Fibroblast of pulmonary artery (primary cell): ENCODE measurements at regions not wholly inside any gene's neighbourhood (a gene's known extent, or its start where the extent isn't known, plus 50 kb on each side); places are given as distances from the start of the nearest gene placed in this dataset.

ENCODE experiments used
- DNase-seq: peaks from one replicate; pipeline ENCODE4 v3.0.0-alpha.2; 2010; ENCODE audit warnings: low read depth
- H3K4me3 ChIP-seq: replicated peaks from 2 replicates; pipeline ENCODE4 v1.5.1; 2011; ENCODE audit warnings: low read depth, mild to moderate bottlenecking, control low read depth, low read length, moderate library complexity
- CTCF ChIP-seq: IDR thresholded peaks from 2 replicates; pipeline ENCODE4 v1.5.1; 2011; ENCODE audit warnings: mild to moderate bottlenecking, control low read depth, low read length, inconsistent platforms; ENCODE audit errors: missing control alignments

- TF ChIP-seq CTCF: no peak
- H3K4me3 ChIP-seq: no peak overlapping the region
- DNase-seq: no peak
Observed at GRCh38 chr12:59182658-59183455, 262.6 kb upstream of the LRIG3 start.

GRCh38 chr12:59182191-59182590, 261.9 kb upstream of the LRIG3 start:
- no peak for TF ChIP-seq CTCF
- no peak for DNase-seq
- H3K4me3 ChIP-seq: no peak overlapping the region

GRCh38 chr12:59181196-59181777, 261.0 kb upstream of the LRIG3 start:
- no peak overlapping the region for H3K4me3 ChIP-seq
- no peak for DNase-seq
- no peak for TF ChIP-seq CTCF

- no peak for TF ChIP-seq CTCF
- no peak for DNase-seq
- no peak overlapping the region for H3K4me3 ChIP-seq
Observed at GRCh38 chr12:59179231-59179630, 258.9 kb upstream of the LRIG3 start.

GRCh38 chr12:59173695-59174094, 253.4 kb upstream of the LRIG3 start:
- H3K4me3 ChIP-seq: no peak overlapping the region
- no peak for TF ChIP-seq CTCF
- DNase-seq: no peak

GRCh38 chr12:59168647-59169046, 248.3 kb upstream of the LRIG3 start:
- no peak for TF ChIP-seq CTCF
- H3K4me3 ChIP-seq: no peak overlapping the region
- no peak for DNase-seq

- DNase-seq: no peak
- no peak overlapping the region for H3K4me3 ChIP-seq
- no peak for TF ChIP-seq CTCF
Observed at GRCh38 chr12:59166457-59166856, 246.2 kb upstream of the LRIG3 start.
